ENCODE measurements at regions not wholly inside any gene's neighbourhood (a gene's known extent, or its start where the extent isn't known, plus 50 kb on each side); places are given as distances from the start of the nearest gene placed in this dataset.

DNA sequence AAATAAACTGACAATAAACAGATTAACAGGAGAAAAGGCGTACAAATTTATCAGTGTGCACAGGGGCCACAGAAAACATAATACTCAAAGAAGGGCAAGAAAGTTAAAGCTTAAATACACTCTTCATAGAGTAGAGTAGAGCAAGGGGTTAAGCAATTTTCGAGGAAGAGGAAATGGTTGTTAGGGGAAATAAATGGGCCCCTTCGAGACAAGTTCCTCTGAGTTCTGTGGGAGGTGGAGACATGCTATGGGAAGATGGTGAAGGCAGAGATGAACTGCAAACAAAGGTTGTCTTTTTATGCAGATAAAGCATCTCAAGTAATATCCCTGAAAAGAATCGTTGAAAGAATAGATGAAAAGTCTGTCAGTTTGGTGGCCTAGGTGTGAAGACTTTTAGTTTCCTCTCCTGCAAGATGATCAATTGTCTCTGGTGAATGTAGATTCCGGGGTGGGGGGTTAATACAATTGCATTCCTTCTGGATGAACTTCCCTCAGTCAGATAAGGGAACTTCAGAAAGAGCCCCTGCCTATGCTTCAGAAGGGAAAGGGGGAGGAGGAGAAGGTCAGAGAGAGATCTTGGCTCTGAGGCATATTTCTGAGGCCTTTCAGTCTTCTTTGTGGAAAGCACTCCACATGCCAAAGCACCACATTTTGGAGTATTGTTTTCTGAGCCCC lies 127.0 kb downstream of the METTL4 start:
- TF ChIP-seq, protein P1, sequence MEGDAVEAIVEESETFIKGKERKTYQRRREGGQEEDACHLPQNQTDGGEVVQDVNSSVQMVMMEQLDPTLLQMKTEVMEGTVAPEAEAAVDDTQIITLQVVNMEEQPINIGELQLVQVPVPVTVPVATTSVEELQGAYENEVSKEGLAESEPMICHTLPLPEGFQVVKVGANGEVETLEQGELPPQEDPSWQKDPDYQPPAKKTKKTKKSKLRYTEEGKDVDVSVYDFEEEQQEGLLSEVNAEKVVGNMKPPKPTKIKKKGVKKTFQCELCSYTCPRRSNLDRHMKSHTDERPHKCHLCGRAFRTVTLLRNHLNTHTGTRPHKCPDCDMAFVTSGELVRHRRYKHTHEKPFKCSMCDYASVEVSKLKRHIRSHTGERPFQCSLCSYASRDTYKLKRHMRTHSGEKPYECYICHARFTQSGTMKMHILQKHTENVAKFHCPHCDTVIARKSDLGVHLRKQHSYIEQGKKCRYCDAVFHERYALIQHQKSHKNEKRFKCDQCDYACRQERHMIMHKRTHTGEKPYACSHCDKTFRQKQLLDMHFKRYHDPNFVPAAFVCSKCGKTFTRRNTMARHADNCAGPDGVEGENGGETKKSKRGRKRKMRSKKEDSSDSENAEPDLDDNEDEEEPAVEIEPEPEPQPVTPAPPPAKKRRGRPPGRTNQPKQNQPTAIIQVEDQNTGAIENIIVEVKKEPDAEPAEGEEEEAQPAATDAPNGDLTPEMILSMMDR (IDR thresholded peaks at IDR 0.05; ENCODE audit: borderline replicate concordance, control extremely low read depth, extremely low read depth, insufficient read depth, missing control alignments): no peak
- in situ Hi-C loops (cut with MboI; ENCODE audit: low sequenced_read_pairs, unreplicated experiment): no loop called here
- DNase-seq (ENCODE audit: low spot score): no peak

DNA sequence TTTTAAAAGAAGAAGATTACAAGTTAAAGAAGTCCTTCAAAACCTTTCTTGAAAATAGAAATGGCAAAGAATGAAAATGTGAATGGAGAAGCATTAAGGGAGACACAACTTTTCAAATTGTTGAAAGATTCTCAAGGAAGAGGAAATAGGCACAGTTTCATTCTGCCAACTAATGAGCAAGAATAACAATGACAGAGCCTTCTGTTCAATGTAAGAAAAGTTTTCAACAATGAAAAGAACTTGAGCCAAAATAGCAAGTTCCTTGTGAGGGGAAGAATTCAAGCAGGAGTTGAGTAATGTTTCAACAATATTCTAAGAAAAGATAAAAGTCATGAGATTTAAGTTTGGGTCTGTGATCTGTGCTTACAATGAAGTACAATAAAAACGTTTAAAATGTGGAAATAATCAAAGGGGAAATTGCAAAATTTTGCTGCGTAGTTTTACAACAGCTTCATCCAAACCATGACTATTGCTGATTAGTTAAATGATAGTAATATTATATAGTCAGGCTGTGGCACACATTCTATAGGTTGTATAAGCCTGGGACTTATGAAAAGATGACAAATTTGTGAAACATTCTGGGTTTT lies 122.6 kb downstream of the METTL4 start:
- TF ChIP-seq, protein P1 (IDR thresholded peaks at IDR 0.05; ENCODE audit: borderline replicate concordance, control extremely low read depth, extremely low read depth, insufficient read depth, missing control alignments): no peak
- in situ Hi-C loops (cut with MboI; ENCODE audit: low sequenced_read_pairs, unreplicated experiment): no loop called here
- no peak for DNase-seq (ENCODE audit: low spot score)

DNA sequence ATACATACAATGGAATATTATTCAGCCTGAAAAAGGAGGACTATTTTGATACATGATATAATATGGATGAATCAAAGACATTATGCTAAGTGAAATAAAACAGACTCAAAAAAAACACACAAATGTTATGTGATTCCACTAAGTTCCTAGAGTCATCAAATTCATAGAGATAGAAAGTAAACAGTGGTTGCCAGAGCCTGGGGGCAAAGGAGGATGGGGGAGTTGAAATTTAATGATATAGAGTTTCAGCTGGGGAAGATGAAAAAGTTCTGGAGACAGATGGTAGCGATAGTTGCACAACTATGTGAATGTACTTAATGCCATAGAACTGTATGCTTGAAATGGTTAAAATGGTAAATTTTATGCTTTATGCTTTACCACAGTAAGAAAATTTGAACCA lies 119.7 kb downstream of the METTL4 start:
- in situ Hi-C loops (cut with MboI; ENCODE audit: low sequenced_read_pairs, unreplicated experiment): no loop called here
- DNase-seq (ENCODE audit: low spot score): no peak

GRCh38 chr18:2459886-2460285 lies 111.4 kb downstream of the METTL4 start:
- no peak for DNase-seq (ENCODE audit: low spot score)
- TF ChIP-seq, protein P1 (IDR thresholded peaks at IDR 0.05; ENCODE audit: borderline replicate concordance, control extremely low read depth, extremely low read depth, insufficient read depth, missing control alignments): no peak
- in situ Hi-C loops (cut with MboI; ENCODE audit: low sequenced_read_pairs, unreplicated experiment): no loop called here

More for the DNA sequence above, 119.7 kb downstream of the METTL4 start:
- TF ChIP-seq, protein P1 (IDR thresholded peaks at IDR 0.05; ENCODE audit: borderline replicate concordance, control extremely low read depth, extremely low read depth, insufficient read depth, missing control alignments): no peak

DNA sequence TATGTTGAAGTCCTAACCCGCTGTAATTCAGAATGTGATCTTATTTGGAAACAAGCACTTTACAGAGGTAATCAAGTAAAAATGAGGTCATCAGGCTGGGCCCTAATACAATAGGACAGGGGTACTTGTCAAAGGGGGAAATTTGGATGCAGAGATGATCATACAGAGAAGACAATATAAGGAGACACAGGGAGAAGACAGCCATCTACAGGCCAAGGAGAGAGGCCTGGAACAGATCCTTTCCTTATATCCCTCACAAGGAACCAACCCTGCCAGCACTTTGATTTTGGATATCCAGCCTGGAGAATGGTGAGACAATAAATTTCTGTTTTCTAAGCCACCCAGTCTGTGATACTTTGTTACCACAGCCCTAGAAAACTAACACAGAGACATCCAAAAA lies 104.3 kb downstream of the METTL4 start:
- DNase-seq (ENCODE audit: low spot score): no peak
- in situ Hi-C loops (cut with MboI; ENCODE audit: low sequenced_read_pairs, unreplicated experiment): no loop called here
- TF ChIP-seq, protein P1 (IDR thresholded peaks at IDR 0.05; ENCODE audit: borderline replicate concordance, control extremely low read depth, extremely low read depth, insufficient read depth, missing control alignments): no peak

DNA sequence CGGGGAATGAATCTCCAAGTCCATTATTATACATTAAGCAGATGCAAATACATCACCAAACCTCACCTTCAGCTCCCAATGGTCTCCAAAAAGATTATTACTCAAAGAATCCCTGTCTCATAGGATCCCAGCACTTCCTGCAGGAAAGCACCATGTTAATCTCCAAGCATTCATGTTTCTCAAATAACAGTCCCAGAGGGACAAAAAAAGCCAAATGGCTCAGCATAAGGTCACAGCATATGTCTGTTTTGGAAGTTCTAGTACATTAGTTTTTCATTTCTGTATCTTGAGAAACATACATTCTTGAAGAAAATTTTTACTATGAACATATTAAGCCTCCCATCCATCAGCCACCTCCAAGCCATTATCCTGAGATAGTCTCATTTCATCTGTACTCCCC lies 103.3 kb downstream of the METTL4 start:
- DNase-seq (ENCODE audit: low spot score): no peak
- in situ Hi-C loops (cut with MboI; ENCODE audit: low sequenced_read_pairs, unreplicated experiment): no loop called here

More for the DNA sequence above, 103.3 kb downstream of the METTL4 start:
- TF ChIP-seq, protein P1 (IDR thresholded peaks at IDR 0.05; ENCODE audit: borderline replicate concordance, control extremely low read depth, extremely low read depth, insufficient read depth, missing control alignments): no peak
